GM12878 (cell line): ENCODE measurements at regions not wholly inside any gene's neighbourhood (a gene's known extent, or its start where the extent isn't known, plus 50 kb on each side); places are given as distances from the start of the nearest gene placed in this dataset.

Source experiments
- NFYB ChIP-seq: IDR thresholded peaks from 2 replicates; pipeline ENCODE4 v1.6.1; 2011; ENCODE audit warnings: low read depth, mild to moderate bottlenecking, low read length, improper control_type of control experiment, moderate library complexity; ENCODE audit not compliant: insufficient read depth
- RAD51 ChIP-seq: fragments of 450-650 bp; IDR thresholded peaks from 2 replicates; pipeline ENCODE4 v1.6.1; 2016; ENCODE audit warnings: moderate library complexity, mild to moderate bottlenecking, inconsistent platforms

- TF ChIP-seq NFYB, result no peak
- no peak for TF ChIP-seq RAD51
Observed at GRCh38 chr14:99015833-99016232, 256.2 kb downstream of the BCL11B start.
